HT1080 (cell line): ENCODE measurements at regions not wholly inside any gene's neighbourhood (a gene's known extent, or its start where the extent isn't known, plus 50 kb on each side); places are given as distances from the start of the nearest gene placed in this dataset.
"Not testable (repeated sequence)": the region's sequence is repeated elsewhere in the genome, so short reads cannot be mapped to it uniquely, and the experiment has no call there.

Source experiments
- DNase-seq: peaks from one replicate; pipeline ENCODE4 v3.0.0-alpha.2; 2015; ENCODE audit warnings: low read depth

DNA sequence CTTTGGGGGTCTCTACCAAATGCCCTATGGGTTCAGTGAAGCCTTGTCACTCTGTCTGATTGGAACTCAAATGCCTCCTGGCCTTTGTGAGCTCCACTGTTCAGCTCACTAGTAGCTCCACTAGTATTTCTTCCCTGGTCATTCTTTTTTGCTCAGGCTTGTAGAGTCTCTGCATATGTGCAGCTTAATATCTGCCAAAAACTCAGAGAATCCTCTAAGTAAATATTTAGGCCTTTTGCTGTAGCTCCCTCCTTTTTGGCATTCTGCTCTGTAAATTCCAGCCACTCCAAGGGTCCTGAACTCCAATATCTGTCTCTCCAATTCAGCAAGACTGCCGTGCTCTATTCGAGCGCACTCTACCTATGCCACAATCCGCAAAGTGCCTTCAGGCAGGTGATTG lies 146.5 kb downstream of the MAIP1 start:
- DNase-seq: no peak

DNA sequence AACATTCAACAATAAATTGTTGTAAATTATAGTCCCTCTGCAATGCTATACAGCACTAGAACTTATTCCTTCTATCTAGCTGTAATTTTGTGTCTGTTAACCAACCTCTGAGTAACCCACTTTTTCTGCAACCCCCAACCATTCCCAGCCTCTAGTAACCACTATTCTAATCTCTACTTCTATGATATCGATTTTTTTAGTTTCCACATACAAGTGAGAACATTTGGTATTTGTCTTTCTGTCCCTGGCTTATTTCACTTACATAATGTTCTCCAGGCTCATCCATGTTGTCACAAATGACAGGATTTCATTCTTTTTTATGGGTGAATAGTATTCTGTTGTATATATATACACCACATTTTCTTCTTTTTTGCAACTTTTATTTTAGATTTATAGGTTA lies 147.6 kb downstream of the MAIP1 start:
- no peak for DNase-seq

DNA sequence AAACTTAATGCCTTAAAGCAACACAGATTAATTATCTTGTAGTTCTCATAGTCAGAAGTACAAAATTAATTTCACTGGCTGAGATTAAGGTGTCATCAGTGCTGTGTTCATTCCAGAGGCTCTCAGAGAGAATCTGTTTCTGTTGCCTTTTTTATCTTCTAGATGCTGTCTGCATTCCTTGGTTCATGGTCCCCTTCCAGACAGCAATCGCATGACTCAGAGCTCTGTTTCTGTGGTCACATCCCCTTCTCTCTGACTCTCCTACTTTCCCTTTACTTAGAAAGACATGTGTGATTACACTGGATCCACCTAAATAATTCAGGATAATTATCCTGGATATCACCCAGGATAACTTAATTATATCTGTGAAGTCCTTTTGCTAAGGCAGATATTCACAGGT lies 148.6 kb downstream of the MAIP1 start:
- peak; percentile 78 for DNase-seq

DNA sequence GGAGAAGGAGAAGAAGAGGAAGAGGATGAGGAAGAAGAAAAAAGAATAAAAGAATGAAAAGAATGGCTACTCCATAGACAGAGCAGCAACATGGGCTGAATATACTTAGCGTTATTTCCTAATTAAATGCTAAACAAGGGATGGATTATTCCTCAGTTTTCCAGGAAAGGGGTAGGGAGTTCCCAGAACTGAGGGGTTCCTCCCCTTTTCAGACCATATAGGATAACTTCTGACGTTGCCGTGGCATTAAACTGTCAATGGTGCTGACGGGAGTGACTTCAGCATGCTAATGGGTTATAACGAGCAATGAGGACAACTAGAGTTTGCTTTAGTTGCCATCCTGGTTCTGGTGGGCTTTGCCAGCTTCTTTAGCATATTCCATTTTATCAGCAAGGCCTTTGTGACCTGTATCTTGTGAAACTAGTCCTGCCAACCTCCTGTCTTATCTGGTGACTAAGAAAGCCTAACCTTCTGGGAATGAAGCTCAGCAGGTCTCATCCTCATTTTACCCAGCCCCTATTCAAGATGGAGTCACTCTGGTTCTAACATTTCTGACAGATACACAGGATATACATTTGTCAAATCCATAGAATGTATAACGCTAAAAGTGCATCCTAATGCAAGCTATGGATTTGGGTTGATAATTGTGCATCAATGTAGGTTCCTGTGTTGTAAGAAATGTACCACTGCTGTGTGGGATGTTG lies 152.3 kb downstream of the MAIP1 start:
- DNase-seq: no peak

DNA sequence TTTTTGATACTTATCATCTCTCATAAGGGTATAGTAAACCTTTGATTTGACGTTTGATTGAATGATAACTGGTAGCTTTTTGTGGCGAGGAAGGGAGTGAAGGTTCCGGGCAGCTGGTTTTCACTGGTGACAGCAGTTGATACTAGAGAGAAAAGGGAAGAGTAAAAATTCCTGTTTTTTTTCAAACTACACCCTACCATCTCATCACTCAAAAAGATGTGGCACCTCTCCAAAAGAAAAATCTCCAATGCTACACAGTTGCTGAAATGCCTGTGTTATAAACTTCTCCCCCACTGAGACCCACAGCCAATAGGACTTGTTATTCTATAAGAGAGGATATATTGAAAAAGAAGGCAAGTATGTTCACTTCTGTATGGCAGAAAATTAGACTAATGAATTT lies 154.0 kb downstream of the MAIP1 start:
- no peak for DNase-seq

DNA sequence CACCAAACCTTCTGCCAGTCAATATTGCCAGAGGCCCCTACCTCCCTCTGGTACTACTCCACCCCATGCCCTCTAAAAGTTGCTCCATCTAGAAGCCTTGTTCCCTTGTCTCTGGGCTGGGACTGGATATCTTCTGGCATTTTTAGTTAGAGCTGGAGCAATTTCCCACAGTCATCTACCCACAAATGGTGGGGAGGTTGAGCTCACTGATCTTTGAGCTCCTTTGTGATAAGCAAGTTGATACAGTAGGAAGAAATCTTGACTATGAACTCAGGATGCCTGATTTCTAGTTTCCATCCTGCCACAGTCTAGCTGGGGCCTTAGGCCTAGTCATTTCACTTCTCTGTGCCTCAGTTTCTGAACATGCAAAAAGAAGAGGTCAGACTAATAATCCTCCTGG lies 155.0 kb downstream of the MAIP1 start:
- no peak for DNase-seq

DNA sequence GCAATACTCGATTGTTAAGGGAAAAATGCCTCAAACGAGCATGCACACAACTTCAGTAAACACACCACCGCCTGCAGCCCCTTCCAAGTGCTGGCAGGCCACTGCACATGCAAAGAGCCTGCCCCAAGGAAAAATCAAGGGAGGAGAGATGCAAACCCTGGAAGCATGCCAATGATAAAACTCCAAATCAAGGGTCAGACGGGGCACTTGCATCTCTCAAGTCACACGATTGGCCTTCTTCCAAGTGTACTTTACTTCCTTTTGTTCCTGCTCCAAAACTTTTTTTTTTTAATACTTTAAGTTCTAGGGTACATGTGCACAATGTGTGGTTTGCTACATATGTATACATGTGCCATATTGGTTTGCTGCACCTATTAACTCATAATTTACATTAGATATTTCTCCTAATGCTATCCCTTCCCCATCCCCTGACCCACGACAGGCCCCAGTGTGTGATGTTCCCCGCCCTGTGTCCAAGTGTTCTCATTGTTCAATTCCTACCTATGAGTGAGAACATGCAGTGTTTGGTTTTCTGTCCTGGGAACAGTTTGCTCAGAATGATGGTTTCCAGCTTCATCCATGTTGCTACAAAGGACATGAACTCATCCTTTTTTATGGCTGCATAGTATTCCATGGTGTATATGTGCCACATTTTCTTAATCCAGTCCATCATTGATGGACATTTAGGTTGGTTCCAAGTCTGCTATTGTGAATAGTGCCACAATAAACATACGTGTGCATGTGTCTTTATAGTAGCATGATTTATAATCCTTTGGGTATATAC lies 157.8 kb downstream of the MAIP1 start:
- not testable (repeated sequence) for DNase-seq

DNA sequence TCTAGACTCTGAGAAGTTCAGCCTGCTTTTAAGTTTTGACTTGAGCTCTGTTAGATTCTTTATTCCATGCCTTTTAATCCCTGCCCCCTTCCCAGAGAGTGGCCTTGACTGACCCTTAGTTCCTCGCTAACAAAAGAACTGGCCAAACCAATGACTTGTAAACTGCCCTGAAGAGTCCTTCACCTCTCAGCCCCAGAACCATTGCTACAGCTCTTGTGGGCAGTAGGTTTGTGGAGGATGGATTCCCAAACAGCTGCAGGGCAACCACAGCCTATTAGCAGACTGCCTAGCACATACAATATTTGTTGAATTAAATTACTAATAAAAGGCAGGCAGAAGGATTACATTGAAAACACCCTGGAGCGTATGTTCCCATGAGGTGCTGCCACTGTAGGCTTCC lies 163.9 kb downstream of the MAIP1 start:
- DNase-seq: no peak

DNA sequence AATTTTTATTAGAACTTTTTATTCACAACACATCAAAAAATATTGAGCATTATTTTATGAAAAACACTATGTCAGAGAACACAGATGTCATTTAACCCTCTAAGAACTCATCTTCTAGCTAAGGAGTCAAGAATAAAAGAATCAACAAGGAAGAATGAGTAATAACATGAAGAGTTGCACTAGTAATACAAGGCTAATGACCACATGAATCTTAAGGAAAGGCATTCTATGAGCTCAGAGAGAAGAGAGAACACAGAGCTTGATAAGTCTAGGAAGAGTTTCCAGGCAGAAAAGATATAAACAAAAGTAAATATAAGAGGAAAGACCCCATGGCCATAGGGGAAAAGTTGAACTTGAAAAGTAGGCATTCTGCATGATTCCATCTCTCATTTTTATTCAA lies 166.5 kb downstream of the MAIP1 start:
- DNase-seq: no peak

DNA sequence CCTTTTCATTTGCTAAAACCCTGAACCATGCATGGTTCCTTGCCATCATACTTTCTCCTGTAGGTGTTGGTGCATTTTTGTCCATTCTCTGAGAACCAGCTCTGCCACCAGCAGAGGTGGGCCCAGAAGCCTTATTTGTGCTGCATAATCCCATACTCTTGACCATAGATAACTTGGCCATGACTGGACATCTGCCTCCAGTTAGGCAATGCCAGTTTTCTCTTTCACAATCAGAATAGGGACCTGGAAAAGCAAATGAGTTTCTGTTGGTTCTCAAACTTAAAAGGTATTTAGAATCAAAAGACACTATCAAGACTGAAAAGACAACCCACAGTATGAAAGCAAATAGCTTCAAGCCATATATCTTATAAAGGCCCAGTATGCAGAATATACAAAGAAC lies 167.3 kb downstream of the MAIP1 start:
- DNase-seq: no peak

DNA sequence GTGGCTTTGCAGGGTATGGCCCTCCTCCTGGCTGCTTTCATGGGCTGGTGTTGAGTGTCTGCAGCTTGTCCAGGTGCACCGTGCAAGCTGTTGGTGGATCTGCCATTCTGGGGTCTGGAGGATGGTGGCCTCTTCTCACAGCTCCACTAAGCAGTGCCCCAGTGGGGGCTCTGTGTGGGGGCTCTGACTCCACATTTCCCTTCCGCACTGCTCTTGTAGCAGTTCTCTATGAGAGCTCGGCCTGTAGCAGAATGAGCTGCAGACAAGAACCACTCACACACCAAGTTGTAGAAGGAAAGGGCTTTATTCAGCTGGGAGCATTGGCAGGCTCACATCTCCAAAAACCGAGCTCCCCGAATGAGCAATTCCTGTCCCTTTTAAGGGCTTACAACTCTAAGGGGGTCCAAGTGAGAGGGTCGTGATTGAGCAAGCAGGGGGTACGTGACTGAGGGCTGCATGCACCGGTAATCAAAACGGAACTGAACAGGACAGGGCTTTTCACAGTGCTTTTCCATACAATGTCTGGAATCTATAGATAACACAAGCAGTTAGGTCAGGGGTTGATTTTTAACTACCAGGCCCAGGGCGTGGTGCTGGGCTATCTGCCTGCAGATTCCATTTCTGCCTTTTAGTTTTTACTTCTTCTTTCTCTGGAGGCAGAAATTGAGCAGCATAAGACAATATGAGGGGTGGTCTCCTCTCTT lies 169.4 kb downstream of the MAIP1 start:
- DNase-seq: not testable (repeated sequence)

DNA sequence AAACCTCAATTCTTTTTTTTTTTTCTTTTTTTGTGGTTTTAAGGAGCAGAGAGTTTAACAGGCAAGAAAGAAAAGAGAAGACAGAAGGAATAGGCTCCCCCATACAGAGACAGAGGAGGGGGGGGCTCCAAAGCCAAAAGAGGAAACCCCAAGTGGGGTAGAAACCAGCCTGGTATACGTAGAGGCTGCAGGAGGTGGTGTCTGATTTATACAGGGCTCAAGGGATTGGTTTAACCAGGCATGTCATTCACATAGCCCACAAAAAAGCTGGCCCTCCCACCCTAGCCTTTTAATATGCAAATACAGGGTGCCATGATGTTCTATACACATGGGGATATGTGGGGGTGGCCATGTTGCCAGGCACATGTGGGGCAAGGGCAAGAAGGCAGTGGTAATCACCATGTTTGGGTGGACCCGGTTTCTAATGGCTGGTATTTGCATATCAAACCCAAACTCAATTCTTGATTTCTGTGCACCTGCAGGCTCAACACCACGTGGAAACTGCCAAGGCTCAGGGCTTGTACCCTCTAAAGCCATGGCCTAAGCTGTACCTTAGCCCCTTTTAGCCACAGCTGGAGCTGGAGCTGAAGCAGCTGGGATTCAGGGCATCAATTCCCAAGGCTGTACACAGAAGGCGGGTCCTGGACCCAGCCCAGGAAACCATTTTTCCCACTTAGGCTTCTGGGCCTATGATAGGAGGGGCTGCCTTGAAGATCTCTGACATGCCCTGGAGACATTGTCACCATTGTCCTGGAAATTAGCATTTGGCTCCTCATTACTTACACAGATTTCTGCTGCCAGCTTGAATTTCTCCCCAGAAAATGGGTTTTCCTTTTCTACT lies 170.3 kb downstream of the MAIP1 start:
- DNase-seq: no peak

DNA sequence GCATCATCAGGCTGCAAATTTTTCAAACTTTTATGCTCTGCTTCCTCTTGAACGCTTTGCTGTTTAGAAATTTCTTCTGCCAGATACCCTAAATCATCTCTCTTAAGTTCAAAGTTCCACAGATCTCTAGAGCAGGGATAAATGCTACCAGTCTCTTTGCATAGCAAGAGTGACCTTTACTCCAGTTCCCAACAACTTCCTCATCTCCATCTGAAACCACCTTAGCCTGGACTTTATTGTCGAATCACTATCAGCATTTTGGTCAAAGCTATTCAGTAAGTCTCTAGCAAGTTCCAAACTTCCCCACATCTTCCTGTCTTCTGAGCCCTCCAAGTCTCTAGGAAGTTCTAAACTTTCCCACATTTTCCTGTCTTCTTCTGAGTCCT lies 170.9 kb downstream of the MAIP1 start:
- DNase-seq: not testable (repeated sequence)

DNA sequence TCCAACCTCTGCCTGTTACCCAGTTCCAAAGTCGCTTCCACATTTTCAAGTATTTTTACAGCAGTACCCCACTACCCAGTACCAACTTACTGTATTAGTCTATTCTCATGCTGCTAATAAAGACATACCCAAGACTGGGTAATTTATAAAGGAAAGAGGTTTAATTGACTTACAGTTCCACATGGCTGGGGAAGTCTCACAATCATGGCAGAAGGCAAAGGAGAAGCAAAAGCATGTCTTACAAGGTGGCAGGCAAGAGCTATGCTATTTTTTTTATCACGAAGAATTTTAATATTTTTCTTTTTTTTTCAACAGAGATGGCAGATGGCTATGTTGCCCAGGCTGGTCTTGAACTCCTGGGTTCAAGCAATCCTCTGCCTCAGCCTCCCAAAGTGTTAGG lies 171.3 kb downstream of the MAIP1 start:
- DNase-seq: not testable (repeated sequence)

DNA sequence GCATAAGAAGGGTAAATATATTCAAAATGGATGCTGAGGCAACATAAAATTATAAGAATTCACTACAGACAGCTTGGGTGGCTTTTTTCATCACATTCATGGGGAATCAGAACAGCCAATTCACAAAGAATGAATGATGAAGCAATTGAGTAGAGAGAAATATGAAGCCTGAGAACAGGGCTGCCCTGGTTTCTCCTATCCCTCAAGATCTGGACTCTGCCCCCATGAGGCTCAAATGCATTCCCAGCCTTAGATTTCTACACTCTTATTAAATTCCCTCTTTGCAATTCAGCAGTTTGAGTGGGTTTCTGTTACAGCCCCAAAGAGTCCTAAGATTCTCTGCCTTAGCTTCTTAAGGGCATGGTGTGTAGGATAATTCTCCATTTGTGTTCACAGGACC lies 172.5 kb downstream of the MAIP1 start:
- DNase-seq: no peak

DNA sequence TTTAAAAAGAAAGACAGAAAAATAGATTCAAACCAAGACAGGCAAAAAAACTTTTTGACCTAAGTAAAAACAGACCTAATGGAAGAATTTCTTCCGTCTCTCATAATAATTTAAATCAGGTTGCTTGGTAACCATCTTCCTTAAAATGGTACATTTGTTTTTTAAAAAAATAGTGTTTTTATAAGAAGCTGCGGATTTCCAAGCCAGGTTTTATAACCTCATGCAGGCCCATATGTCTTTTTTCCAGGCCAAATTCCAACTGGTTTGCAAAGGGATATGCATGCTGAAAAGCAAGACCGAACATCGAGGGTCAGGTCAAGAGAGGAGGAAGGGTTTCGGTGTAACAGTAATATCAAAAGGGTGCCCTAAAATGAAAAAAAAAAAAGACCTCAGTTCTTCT lies 172.9 kb downstream of the MAIP1 start:
- no peak for DNase-seq

DNA sequence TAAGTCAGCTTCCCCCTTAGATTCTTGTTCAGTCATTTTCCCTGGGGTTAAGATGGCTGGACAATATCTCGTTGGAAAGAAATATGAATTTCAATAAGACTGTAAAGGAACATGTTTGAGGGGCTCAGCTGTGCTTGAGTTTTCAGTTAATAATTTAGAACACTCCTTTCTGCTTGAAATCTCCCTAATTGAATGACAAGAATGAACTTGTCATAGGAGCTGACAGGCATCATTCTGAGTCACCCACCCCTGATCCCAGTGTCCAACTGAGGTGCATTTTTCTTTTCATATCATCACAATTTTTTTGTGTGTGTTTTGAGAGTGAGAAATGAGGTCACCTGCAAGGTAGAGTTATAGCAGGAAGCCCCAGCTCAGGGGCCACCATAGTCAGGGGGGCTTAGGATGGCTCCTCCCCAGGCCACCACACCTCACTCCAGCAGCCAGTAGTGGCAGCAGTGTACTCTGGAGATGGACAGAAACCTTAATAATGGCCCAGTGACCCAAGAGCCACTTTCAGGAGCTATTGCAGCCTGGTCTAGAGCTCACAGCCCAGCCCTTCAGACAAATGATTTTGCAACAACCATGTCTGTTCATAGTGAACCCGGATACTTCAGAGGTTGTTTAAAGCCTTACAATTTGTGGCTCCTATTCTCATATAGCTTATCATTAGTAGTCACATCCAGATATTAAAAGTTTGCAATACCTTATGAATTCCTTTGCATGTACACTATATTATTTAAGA lies 174.5 kb downstream of the MAIP1 start:
- DNase-seq: no peak

DNA sequence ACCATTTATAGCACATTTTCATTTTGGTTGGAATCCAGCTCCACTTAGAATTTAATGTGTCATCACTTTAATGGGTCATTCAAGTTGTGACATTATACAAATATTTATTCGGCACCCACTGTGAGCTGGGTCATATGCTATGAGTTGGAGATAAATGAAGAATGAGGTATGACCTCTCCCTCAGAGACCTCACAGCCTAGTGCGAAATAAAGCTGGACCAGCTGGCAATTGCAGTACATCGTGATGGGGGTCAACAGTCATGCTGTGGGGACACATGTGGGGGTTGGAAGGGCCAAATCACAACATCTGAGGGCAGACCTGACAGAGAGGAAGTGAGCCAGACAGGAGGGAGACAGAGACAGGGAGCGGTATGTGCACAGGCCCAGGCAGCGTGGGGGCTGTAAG lies 175.4 kb downstream of the MAIP1 start:
- peak; percentile 13 for DNase-seq

DNA sequence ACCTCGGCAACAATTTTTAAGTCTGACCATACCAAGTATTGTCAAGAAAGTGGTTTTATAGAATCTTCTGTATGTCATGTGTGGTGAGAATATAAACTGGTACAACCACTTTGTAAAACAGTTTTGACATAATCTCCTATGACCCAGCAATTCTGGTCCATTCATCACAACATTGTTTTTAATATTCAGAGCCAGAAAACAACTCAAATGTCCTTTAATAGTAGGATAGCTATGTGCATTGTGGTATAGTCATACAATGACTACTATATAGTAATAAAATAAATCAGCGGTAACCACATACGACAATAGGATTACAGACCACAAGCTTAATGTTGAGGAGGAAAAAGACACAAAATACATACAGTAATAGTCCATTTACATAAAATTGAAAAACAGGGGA lies 175.2 kb upstream of the SPATS2L start:
- no peak for DNase-seq

DNA sequence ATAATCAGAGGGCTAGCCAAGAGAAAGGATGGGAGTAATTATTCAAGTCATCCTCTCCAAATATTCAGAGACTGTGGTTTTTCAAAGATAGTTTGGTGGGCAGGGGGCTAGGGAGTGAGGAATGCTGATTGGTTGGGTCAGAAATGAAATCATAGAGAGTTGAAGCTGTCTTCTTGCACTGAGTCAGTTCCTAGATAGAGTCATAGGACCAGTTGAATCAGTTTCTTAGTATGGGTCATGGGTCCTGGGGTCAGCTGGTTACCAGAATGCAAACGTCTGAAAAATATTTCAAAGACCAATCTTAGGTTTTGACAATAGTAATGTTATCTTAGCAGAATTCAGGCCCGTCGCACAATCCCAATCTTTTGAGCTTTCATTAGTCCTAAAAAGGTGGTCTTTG lies 171.4 kb upstream of the SPATS2L start:
- no peak for DNase-seq

DNA sequence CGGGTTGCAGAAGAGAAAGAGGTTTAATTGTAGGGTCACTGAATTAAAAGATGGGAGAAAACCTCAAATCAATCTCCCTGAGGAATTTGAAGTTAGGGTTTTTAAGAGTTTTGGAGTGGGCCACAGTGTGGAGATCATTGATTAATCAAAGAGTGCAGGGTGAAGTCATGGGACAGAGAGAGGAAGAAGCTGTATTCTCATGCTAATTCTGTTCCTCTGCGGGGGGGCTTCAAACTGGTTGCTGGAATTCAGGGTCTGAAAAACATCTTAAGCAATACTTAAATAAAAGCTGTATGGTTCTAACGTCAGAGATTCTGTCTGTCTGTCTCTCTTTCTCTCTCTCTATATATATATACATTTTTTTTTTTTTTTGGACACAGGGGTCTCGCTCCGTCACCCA lies 169.8 kb upstream of the SPATS2L start:
- DNase-seq: no peak
